Muscle layer of colon (tissue), 2 donors: ENCODE measurements at regions not wholly inside any gene's neighbourhood (a gene's known extent, or its start where the extent isn't known, plus 50 kb on each side); places are given as distances from the start of the nearest gene placed in this dataset.

Source experiments
- H3K27ac ChIP-seq: one replicate; pipeline ENCODE4 v1.7.0; 2013; ENCODE audit warnings: low read depth, mild to moderate bottlenecking, low read length, moderate library complexity
- H3K27me3 ChIP-seq, 2 donors: one replicate each; pipeline ENCODE4 v1.7.0; 2013; ENCODE audit warnings: low read length in 2 of 2, mild to moderate bottlenecking in 2 of 2; ENCODE audit not compliant: insufficient read depth in 2 of 2, control insufficient read depth in 1 of 2
- H3K36me3 ChIP-seq: one replicate; pipeline ENCODE4 v1.7.0; 2013; ENCODE audit warnings: mild to moderate bottlenecking, low read length; ENCODE audit not compliant: insufficient read depth
- H3K4me1 ChIP-seq: one replicate; pipeline ENCODE4 v1.7.0; 2013; ENCODE audit warnings: mild to moderate bottlenecking, low read length; ENCODE audit not compliant: insufficient read depth
- H3K4me3 ChIP-seq, 2 donors: one replicate each; pipeline ENCODE4 v1.7.0; 2013; ENCODE audit warnings: low read length in 2 of 2, low read depth in 1 of 2, mild to moderate bottlenecking in 1 of 2, moderate library complexity in 1 of 2
- H3K9ac ChIP-seq: one replicate; pipeline ENCODE4 v1.7.0; 2013; ENCODE audit warnings: low read length
- H3K9me3 ChIP-seq: one replicate; pipeline ENCODE4 v1.7.0; 2013; ENCODE audit warnings: mild to moderate bottlenecking, low read length
- donor health status: abdominal sarcoma.
- donor health status: Adenocarcinoma of cecum.

- Histone ChIP-seq H3K4me3 (no peak overlapping the region), H3K4me1 (no peaks in the 10 kb centered on the region), H3K9ac (no peak overlapping the region), H3K36me3 (no peaks in the 10 kb centered on the region), H3K27me3 (no peaks in the 10 kb centered on the region), H3K27ac (no peak overlapping the region), H3K9me3 (no peaks in the 10 kb centered on the region)
Observed at GRCh38 chr1:172948457-172948856, 102.3 kb downstream of the TNFSF18 start.

- Histone ChIP-seq H3K9ac (no peak overlapping the region), H3K36me3 (no peaks in the 10 kb centered on the region), H3K27ac (no peak overlapping the region), H3K4me3 (no peak overlapping the region), H3K4me1 (no peaks in the 10 kb centered on the region), H3K27me3 (no peaks in the 10 kb centered on the region), H3K9me3 (no peaks in the 10 kb centered on the region)
Observed at GRCh38 chr1:172949096-172949495, 101.6 kb downstream of the TNFSF18 start.

- H3K4me1 ChIP-seq = no peaks in the 10 kb centered on the region
- no peak overlapping the region for H3K9ac ChIP-seq
- H3K9me3 ChIP-seq = no peaks in the 10 kb centered on the region
- no peak overlapping the region for H3K4me3 ChIP-seq
- no peaks in the 10 kb centered on the region for H3K27me3 ChIP-seq
- no peak overlapping the region for H3K27ac ChIP-seq
- no peaks in the 10 kb centered on the region for H3K36me3 ChIP-seq
Observed at GRCh38 chr1:172950528-172950927, 100.2 kb downstream of the TNFSF18 start.

DNA sequence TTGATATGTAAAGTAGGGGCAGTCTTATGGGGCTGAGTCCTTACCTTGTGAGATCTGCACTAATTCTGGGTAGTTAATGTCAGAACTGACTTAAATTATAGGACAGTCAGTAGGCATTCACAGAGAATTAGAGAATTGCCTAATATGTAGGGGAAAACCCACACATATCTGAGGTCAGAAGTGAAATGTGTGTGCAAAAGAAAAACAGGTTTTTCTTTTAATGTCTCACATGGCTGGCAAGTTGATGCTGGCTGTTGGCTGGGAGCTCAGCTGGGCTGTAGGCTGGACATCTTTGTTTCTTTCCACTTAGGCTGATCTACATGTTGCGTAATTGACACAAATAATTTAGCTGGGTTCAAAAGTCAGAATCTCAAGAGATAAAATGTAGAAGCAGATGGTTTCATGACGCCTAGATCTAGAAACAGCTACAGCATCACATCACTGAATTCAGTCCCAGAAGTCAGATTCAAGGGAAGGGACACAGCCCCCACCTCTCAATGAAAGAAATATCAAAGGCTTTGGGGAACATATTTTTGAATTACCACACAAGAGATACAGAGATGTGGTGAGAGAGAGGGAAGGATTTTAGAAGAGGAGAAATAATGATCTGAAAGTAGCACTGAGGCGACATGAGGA lies 98.9 kb downstream of the TNFSF18 start:
- Histone ChIP-seq H3K27ac (no peak overlapping the region), H3K36me3 (no peaks in the 10 kb centered on the region), H3K9me3 (no peaks in the 10 kb centered on the region), H3K27me3 (no peaks in the 10 kb centered on the region), H3K4me1 (no peaks in the 10 kb centered on the region), H3K9ac (no peak overlapping the region), H3K4me3 (no peak overlapping the region)

GRCh38 chr1:172952516-172952915 lies 98.2 kb downstream of the TNFSF18 start:
- Histone ChIP-seq H3K9ac (no peak overlapping the region), H3K4me3 (no peak overlapping the region), H3K36me3 (no peaks in the 10 kb centered on the region), H3K9me3 (no peaks in the 10 kb centered on the region), H3K27ac (no peak overlapping the region), H3K27me3 (no peaks in the 10 kb centered on the region), H3K4me1 (no peaks in the 10 kb centered on the region)

- Histone ChIP-seq H3K27me3 (no peaks in the 10 kb centered on the region), H3K27ac (no peak overlapping the region), H3K4me1 (peaks cover 3% of the 10 kb centered on the region), H3K9me3 (no peaks in the 10 kb centered on the region), H3K4me3 (no peak overlapping the region), H3K36me3 (no peaks in the 10 kb centered on the region), H3K9ac (no peak overlapping the region)
Observed at GRCh38 chr1:172954476-172955150, 96.1 kb downstream of the TNFSF18 start.

- no peaks in the 10 kb centered on the region for H3K36me3 ChIP-seq
- H3K27ac ChIP-seq = no peak overlapping the region
- H3K9ac ChIP-seq = no peak overlapping the region
- no peaks in the 10 kb centered on the region for H3K27me3 ChIP-seq
- no peak overlapping the region for H3K4me3 ChIP-seq
- no peaks in the 10 kb centered on the region for H3K9me3 ChIP-seq
- H3K4me1 ChIP-seq = peaks cover 4% of the 10 kb centered on the region
Observed at GRCh38 chr1:172955161-172955815, 95.5 kb downstream of the TNFSF18 start.

GRCh38 chr1:172956871-172957270 lies 93.9 kb downstream of the TNFSF18 start:
- Histone ChIP-seq H3K9ac (no peak overlapping the region), H3K4me1 (peaks cover 4% of the 10 kb centered on the region), H3K27ac (no peak overlapping the region), H3K4me3 (no peak overlapping the region), H3K9me3 (no peaks in the 10 kb centered on the region), H3K27me3 (no peaks in the 10 kb centered on the region), H3K36me3 (no peaks in the 10 kb centered on the region)

GRCh38 chr1:172957491-172957890 lies 93.2 kb downstream of the TNFSF18 start:
- no peaks in the 10 kb centered on the region for H3K36me3 ChIP-seq
- H3K9ac ChIP-seq = no peak overlapping the region

GRCh38 chr1:172959571-172959970 lies 91.2 kb downstream of the TNFSF18 start:
- Histone ChIP-seq H3K27me3 (no peaks in the 10 kb centered on the region), H3K9me3 (no peaks in the 10 kb centered on the region), H3K36me3 (no peaks in the 10 kb centered on the region), H3K4me3 (no peak overlapping the region), H3K4me1 (peaks cover 4% of the 10 kb centered on the region), H3K27ac (no peak overlapping the region), H3K9ac (no peak overlapping the region)

More at GRCh38 chr1:172957491-172957890, 93.2 kb downstream of the TNFSF18 start:
- Histone ChIP-seq H3K27ac (no peak overlapping the region), H3K4me3 (no peak overlapping the region), H3K4me1 (peaks cover 4% of the 10 kb centered on the region), H3K27me3 (no peaks in the 10 kb centered on the region), H3K9me3 (no peaks in the 10 kb centered on the region)

DNA sequence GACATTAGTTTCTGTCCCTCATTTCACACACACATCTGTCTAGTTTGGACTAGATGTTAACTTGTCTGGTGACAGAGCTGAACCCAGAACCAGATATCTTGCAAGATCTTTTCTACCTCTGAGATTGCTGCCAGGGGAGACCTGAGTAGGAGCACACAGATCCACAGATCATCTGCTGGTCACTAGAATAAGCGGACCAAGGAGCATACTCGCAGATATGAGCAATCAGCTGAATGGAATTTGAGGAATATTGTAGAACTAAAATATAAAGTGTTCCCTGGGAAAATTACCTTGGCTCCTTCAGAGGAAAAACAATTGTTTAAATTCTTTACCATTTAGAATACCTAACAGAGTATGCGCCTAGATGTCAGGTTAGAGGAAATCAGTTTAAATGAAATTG lies 90.7 kb downstream of the TNFSF18 start:
- Histone ChIP-seq H3K9ac (no peak overlapping the region), H3K4me1 (peaks cover 8% of the 10 kb centered on the region), H3K4me3 (no peak overlapping the region), H3K36me3 (no peaks in the 10 kb centered on the region), H3K9me3 (no peaks in the 10 kb centered on the region), H3K27ac (no peak overlapping the region), H3K27me3 (no peaks in the 10 kb centered on the region)
